ENCODE measurements at regions not wholly inside any gene's neighbourhood (a gene's known extent, or its start where the extent isn't known, plus 50 kb on each side); places are given as distances from the start of the nearest gene placed in this dataset.

DNA sequence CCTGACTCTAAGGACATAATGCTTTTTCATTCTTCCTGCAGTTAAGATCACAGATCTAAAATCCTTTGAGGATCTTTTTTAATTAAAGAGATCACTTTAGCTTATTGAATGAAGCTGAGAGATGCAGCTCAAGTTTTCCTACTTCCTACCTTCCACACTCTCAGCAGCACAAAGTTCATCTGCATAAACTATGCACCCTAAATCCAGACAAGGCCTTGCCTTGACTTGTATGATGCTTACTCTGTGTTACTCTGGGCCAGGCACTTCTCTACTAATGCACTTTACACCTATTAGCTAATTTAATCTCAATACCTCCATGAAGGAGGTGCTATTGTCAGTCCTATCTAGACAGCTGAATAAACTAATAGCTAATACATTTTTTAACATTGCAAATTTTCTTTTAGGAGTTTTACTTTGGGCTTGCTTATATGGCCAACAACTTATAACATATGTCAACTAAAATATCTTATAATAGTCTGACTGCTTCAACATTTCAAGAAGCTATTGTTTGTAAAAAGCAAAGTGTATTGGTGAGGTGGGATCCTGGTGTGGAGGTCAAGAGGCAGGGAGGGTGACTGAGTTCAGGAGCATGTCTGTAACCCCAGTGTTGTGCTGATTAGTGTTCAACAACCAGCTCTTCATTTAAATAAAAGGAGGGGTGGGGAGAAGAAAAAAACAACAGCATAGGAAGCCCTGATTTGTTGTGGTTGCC, 172.4 kb upstream of the ATP11B start:
- no peak for ATAC-seq (ENCODE audit: low FRiP score)
- TF ChIP-seq, protein P1, sequence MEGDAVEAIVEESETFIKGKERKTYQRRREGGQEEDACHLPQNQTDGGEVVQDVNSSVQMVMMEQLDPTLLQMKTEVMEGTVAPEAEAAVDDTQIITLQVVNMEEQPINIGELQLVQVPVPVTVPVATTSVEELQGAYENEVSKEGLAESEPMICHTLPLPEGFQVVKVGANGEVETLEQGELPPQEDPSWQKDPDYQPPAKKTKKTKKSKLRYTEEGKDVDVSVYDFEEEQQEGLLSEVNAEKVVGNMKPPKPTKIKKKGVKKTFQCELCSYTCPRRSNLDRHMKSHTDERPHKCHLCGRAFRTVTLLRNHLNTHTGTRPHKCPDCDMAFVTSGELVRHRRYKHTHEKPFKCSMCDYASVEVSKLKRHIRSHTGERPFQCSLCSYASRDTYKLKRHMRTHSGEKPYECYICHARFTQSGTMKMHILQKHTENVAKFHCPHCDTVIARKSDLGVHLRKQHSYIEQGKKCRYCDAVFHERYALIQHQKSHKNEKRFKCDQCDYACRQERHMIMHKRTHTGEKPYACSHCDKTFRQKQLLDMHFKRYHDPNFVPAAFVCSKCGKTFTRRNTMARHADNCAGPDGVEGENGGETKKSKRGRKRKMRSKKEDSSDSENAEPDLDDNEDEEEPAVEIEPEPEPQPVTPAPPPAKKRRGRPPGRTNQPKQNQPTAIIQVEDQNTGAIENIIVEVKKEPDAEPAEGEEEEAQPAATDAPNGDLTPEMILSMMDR (IDR thresholded peaks at IDR 0.05), result no peak
- no peak for DNase-seq (ENCODE audit: low spot score)

DNA sequence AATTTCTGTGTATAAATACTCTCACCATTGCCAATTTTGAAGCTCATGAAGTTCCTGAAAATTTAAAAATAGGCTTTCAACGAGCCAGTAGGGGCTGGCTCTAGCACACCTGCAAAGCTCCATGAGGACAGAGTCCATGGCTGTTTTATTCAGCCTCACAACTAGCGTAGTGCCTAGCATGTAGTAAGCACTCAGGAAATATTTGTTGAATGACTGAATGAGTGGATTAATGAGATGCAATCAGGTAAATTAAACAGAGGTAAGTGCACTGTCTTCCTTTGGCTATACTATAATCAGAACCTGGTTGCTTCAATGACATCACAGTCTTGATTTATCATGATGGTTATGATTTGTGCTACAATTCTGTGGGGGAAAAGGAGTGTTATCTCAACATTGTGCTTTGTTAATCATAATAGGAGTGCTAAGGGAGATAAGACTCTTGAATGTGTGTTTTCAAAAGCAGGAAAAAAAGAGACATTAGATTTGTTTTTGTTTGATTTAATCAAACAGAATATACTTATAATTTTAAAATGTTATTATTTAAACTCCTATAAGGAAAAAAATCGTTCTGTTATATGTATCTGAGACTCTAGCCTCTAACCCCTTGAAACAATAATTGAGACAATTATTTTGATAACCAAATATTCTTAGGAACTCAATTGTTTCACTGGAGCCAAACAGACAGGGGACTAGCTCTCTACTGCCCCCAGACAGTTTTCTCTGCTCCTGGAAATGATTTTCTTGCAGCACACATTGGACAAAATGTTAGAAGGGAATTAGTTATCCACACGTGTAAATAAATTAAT, 171.7 kb upstream of the ATP11B start:
- DNase-seq (ENCODE audit: low spot score), result no peak
- TF ChIP-seq, protein P1 (IDR thresholded peaks at IDR 0.05), result no peak
- ATAC-seq (ENCODE audit: low FRiP score), result no peak

DNA sequence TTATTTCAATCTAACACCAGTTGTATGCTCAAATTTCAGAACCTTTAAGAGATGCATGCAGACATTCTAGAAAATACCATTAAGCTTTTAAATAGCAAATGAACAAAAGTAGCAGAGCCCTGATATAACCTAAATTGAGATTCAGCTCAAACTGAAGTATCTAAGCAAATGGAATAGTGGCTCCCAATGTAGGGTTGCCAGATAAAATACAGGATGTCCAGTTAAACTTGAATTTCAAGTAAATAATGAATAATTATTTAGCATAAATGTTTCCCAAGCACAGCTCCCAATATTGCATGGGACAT, 171.1 kb upstream of the ATP11B start:
- ATAC-seq (ENCODE audit: low FRiP score), result no peak

DNA sequence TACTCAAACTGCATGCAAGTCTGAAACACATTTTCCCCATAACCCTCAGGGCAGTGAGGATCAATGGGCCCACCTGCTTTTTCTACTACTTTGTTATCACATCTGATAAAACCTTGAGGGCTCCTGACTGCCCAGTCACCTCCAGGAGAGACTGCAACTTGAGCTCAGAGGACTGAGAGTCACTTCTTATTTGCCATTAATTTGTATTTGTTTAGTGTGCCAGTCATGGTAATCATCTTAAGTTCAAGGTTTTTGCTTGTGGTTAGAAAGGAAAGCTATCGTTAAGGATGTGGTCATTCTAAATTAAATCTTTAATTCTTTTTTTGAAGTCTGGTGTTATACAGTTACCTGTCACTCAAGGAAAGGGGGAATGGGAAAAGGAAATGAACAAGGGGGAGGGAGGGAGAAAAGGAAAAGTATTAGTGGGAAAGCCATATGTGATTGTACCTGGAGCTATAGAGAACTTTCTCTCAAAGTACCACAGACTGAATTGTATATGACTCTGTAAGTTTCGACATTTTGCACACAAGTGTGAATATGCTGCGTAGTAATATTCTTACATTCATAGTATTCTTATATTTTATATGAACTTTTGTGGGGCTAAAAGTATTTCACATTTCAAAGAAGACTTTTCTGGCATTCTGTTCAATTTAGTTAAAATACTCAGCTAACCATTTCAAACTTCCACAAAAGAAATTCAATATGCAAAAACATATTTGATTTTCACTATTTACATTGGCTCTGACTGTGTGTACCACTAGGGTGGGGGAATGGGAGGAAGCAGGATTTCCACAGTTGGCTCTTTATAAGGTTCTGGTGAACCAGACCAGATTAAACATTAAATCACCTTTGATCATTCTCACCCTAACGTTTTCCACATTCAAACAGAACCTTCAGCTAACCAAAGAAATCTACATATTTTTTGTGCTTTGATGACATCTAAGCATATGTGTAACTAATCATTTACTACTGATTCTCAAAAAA, 166.5 kb upstream of the ATP11B start:
- DNase-seq (ENCODE audit: low spot score), result no peak
- ATAC-seq (ENCODE audit: low FRiP score), result no peak

More for the DNA sequence above, 171.1 kb upstream of the ATP11B start:
- TF ChIP-seq, protein P1 (IDR thresholded peaks at IDR 0.05), result no peak
- no peak for DNase-seq (ENCODE audit: low spot score)

DNA sequence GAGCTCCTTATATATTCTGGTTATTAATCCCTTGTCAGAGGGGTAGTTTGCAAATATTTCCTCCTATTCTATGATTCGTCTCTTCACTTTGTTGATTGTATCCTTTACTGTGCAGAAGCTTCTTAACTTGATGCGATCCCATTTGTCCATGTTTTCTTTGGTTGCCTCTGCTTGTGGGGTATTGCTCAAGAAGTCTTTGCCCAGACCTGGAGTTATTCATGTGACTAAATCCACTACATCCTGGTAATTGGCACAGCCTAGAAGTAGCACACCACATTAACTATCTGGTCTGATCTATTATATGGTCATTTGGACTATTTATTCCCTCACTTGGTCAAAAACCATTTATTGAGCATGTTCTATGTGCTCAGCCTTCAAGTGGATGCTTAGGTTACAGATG, 164.8 kb upstream of the ATP11B start:
- TF ChIP-seq, protein P1 (IDR thresholded peaks at IDR 0.05), result no peak
- ATAC-seq (ENCODE audit: low FRiP score), result no peak
- no peak for DNase-seq (ENCODE audit: low spot score)

More for the DNA sequence above, 166.5 kb upstream of the ATP11B start:
- TF ChIP-seq, protein P1 (IDR thresholded peaks at IDR 0.05), result no peak

DNA sequence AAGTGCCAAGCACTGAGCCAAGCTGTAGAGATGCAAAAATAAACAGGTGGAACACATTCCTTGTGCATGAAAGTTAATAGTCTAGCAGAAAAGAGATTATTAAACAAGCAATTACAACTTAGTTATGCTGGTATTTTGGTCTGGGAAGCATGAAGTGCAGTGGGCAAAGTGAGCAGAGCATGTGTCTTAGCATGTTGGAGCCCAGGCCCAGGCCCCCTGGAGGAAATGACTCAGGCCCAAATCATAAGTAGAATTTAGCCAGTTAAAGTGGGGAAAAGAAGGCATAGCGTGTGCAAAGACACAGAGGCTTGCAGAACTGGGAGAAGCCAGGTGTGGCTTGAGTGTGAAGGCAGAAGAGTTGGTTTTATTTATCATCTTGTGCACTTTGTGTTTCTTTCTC, 163.8 kb upstream of the ATP11B start:
- no peak for ATAC-seq (ENCODE audit: low FRiP score)
- TF ChIP-seq, protein P1 (IDR thresholded peaks at IDR 0.05), result no peak
- no peak for DNase-seq (ENCODE audit: low spot score)
